ENCODE measurements at regions not wholly inside any gene's neighbourhood (a gene's known extent, or its start where the extent isn't known, plus 50 kb on each side); places are given as distances from the start of the nearest gene placed in this dataset.
"Not testable (repeated sequence)": the region's sequence is repeated elsewhere in the genome, so short reads cannot be mapped to it uniquely, and the experiment has no call there.

DNA sequence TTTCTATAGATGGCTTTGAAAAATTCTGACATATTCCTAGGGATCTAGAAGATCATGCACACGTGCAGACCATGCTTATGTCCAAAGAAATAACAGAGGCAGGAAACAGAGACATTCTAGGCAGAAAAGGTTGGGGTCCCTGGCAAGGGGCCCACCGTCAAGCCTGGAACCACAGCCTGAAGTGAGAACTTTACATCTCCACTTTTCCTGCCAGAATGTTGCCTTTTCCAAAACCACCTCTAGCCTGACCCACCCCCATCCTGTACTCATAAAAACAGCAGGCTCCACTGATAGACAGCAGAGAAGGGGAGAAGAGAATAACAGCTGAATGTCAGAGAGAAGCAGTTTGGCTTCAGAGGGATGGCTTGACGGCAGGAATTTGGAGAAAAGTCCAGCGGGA lies 257.3 kb upstream of the NT5E start:
- no peak for DNase-seq (ENCODE audit: low read depth)

DNA sequence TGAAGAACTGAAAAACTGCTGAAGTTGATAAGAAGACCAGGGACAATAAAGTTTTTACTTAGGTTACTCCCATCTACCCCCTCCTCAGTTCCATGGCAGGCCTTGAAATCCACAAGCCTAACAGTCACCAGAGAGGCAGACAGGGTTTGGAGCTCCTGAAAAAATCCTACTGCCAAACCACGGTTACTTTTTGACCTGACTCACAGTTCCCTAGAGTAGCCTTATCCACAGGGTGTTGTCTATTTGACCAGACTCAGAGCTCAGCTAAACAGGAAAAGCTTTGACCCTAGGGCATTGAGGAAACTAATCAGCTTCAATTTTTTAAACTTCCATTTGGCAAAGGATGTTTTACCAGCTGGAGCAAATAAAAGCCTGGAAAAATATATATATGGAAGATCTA lies 257.7 kb upstream of the NT5E start:
- DNase-seq (ENCODE audit: low read depth): no peak

- DNase-seq (ENCODE audit: low read depth): no peak
Observed at GRCh38 chr6:85191656-85192055, 258.2 kb upstream of the NT5E start.

DNA sequence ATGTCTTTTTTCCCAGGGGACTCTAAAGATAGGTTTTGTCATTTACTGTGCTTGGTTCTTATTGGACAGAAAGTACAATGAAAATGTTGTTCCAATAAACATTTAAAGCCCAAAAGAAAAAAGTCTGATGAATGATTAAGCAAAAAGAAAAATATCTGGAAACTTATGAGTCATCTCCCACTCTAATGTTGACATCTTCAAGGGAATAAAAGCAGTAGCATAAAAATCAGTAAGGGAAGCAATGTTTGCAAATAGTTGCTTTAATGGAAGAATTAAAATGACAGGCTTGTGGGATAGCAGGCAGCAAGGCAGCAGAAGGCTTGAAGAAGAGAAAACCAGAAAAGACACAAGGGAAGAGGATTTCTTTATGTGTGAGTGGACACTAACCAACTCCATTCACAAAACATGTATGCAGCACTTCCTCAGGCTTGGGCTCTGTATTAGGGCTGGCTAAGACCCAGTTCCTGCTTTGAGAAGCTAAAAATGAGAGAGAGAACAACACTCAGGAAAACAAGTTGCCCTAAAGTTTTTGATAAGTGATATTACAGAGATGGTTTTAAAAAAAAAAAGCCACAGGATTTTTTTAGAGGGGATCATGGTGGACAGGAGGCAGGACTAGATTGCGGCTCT lies 263.2 kb upstream of the NT5E start:
- peak; percentile 22 for DNase-seq (ENCODE audit: low read depth)

GRCh38 chr6:85185977-85186376 lies 263.9 kb upstream of the NT5E start:
- DNase-seq (ENCODE audit: low read depth): peak; percentile 42

- DNase-seq (ENCODE audit: low read depth): no peak
Observed at GRCh38 chr6:85183841-85184240, 266.0 kb upstream of the NT5E start.

DNA sequence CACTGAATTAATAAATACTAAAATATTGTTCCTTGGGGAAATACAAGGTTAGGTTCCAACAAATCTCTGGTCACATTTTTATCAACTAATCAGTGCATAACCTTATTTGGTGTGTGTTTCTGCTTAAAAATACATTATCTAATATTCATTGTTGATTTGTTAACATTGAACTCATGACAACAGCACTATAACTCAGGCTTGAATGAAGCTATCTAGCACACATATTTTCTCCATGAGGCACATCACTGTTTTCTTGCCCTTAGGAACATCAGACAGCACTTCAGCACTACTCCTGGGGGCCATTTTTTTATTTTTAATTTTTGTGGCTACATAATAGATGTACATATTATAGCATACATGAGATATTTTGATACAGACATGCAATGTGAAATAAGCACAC lies 277.2 kb upstream of the NT5E start:
- no peak for DNase-seq (ENCODE audit: low read depth)

DNA sequence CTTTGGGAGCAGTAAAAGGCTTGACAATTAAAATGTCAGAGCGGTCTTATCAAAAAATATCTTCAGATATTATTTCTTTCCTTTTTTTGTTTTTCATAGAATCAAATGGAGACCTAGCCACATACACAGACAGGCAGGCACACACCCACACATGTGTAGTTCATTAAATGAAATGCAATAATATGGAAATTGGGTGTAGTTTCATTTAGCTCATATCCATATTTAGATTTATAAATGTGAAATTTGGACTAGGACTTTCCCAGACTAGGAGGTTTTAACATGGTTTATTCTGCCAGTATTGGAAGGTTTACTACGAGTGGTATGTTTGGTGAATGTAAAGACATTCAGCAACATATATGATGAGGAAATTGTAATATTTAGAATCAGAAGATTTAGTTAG lies 277.7 kb upstream of the NT5E start:
- DNase-seq (ENCODE audit: low read depth): no peak

DNA sequence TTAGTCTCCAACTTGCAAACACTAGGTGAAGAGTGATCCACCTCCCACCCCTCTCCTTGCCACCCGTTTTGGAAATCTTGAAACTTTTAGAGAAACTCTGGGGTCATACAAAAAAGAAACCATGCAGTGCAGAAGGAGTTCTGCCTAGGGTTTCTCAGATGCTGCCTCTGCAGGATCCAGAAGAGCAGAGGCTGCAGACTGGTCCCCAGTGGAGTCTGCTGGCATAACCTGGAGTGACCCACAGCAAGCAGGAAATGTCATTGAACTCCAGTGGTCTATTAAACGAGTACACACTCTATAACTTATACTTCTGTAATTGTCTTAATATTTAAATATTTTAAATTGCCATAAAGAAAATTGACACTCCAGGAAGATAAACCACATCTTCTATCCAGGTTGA lies 280.7 kb upstream of the NT5E start:
- DNase-seq (ENCODE audit: low read depth): no peak

DNA sequence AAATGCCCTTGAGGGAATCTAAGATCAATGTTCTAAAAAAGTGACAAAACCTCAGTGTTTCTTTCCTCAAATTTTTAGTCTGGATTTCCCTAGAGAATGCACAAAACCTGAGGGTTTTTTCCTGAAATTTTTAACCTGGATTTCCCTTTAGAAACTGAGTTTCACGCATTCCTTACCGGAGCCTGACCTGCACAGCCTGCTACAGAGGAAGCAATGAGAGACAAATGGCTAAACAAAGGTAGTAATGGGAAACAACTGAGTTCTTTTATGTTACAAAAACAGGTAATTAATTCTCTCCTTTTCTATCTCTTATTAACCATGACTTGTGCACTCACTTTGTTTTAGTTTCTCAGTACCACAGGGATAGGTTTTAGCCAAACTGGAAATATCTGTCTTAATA lies 281.7 kb upstream of the NT5E start:
- DNase-seq (ENCODE audit: low read depth): no peak

DNA sequence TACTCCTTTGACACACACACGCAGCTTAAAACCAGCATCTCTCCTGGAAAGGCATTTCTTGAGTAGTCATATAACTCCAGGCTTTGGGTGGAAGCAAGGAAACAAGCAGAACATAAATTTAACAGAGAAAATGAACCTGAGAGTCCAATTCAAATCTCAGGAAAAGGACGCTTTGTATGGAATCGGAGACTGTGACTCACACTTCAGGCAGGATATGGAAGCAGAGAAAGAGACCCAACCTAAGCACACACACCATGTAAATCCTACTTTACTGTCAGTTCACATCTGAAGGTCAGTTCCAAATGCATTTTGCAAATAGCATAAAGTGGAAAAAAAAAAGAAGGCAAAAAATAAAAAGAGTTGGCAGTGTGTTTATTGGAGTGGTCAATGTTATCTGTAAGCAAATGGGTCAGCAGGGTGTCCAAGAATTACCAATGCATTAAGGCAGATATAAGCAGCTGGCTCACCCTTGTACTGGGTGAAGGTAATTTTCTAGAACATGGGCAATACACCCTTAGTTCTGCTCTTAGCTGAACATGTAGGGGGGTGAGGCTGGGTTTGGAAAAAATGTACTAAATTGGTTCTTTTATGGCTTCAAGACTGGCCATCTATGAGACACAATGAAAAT lies 283.7 kb upstream of the NT5E start:
- DNase-seq (ENCODE audit: low read depth): no peak

DNA sequence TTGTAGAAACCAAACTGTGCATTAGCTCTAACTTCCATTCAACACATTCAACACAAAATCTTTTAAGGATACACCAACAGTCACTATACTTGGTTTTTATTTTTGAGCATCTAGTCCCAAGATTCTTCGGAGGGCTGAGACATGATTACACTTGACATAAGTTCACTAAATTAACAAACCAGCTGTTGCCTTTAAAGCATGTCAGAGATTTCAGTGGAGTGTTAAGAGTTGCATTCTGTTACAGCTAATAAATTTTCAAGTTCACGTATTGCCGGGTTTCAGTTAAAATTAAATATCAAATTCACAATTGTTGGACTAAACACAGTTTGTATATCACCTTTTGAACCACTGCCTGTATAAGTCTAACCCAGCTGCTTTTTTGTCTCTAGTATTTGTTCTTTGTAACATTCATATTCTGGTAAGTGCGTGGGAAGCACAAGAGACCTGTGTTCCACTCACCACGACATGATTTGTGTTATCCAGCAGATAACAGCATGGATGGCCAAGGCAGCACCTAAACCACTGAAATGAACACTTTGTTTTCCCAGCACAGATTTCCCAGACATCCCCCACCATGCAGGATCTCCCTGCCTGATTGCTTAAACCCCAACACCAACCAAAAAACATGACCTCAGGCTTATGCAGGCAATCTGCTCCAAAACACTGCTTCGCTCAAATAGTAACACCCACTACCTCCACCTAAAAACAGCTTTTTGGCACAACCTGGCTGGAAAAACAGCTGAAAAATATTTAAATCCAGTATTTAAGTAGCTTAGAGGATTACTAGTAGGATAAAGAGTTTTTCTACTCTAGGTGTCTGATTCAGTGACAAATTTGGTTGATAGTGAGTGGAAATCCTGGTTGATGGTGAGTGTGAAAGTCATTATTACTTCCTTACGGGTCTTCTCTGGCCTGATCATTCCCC lies 286.5 kb upstream of the NT5E start:
- DNase-seq (ENCODE audit: low read depth): peak; percentile 46

- DNase-seq (ENCODE audit: low read depth): peak; percentile 8
Observed at GRCh38 chr6:85157311-85157710, 292.6 kb upstream of the NT5E start.

- DNase-seq (ENCODE audit: low read depth): no peak
Observed at GRCh38 chr6:85143676-85144075, 306.2 kb upstream of the NT5E start.

GRCh38 chr6:85137865-85138264 lies 312.0 kb upstream of the NT5E start:
- DNase-seq (ENCODE audit: low read depth): no peak

DNA sequence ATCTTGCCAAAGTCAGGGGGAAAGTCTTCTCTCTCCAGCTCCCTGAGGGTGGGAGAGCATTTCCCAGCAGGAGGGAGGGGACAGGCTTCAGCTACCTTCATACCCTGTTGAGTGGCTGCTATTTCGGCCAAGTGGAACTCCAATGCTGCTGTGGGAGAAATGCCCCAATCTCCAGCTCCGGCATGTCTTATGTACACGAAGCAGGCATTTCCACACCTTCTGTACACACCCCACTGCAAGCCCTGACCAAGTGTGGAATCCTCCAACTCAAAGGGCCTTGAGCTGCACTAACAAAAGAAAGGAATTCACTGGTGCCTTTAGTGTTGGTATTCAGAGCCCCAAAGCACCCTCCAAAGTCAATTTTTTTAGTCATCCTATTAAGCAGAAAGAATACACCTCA lies 313.6 kb upstream of the NT5E start:
- DNase-seq (ENCODE audit: low read depth): no peak

DNA sequence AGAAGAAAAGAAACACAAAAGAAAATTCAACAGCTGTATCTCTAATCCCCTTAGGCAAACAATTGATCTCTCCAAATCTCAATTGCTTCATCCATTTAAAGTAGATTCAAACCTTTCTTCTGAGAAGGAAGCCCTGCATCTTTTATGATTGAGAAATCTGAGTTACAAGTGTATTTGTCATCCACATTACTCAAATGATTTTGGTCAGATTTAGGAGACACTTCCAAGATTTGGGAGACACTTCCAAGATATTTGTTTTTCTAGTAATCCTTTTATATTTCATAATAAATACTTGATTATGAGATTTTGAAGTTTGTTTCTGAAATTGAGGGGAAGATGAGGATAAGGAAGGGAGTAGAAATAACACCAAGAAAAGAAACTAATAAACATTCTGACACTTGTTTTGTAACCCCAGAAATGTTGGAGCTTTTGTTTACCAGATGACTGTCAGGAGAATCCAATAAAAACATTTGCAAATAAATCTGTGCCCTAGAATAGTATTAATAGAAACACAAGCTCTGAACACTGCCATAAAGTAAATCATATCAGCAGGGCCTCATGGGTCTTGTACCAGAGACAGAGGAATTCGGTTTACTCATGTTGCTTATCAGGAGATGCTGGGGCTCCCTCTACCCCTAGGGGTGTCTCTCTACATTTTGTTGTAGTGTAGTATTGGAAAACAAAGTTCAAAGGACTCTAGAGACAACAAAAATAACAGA lies 314.3 kb upstream of the NT5E start:
- peak; percentile 50 for DNase-seq (ENCODE audit: low read depth)

- DNase-seq (ENCODE audit: low read depth): no peak
Observed at GRCh38 chr6:85134172-85134571, 315.7 kb upstream of the NT5E start.

GRCh38 chr6:85132091-85132490 lies 317.8 kb upstream of the NT5E start:
- DNase-seq (ENCODE audit: low read depth): peak; percentile 55

DNA sequence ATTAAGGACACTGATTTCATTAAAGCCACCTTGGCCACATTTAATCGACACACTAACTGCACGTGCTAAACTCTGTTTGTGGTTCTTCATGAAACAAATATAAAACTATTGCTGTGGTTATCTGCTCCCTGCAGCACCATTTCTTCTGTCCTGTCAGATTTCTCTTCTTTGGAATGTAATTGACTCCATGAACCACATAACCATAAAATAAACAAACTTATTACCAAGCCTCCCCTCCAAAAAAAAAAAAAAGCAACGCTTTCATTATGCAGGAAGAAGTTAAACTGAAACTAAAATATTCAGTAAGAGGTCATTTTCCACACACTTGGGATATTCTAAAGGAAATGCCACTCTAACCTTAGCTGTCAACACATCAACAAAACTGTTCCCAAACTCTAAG lies 319.1 kb upstream of the NT5E start:
- peak; percentile 42 for DNase-seq (ENCODE audit: low read depth)

DNA sequence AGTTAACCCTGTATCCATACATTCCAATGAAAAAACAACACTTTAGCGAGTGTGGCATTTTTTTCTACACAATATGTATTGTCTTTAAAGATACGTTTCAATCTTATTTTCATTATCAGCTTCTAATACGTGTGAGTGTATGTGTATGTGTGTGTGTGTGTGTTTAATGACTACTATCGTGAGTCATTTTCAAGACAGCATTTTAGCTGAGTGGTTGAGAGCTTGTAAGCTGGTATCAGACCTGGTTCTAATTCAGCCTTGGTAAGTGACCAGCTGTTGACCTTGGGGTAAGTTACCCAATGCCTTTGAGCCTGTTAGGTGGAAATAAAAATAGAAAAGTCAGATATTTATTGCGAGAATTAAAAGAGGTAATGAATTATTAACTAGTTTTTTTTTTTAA lies 320.0 kb upstream of the NT5E start:
- DNase-seq (ENCODE audit: low read depth): peak; percentile 70

- no peak for DNase-seq (ENCODE audit: low read depth)
Observed at GRCh38 chr6:85128781-85129180, 321.1 kb upstream of the NT5E start.

GRCh38 chr6:85128256-85128655 lies 321.6 kb upstream of the NT5E start:
- DNase-seq (ENCODE audit: low read depth): not testable (repeated sequence)

Data from amniotic epithelial cell (primary cell).